ENCODE measurements at regions not wholly inside any gene's neighbourhood (a gene's known extent, or its start where the extent isn't known, plus 50 kb on each side); places are given as distances from the start of the nearest gene placed in this dataset.

DNA sequence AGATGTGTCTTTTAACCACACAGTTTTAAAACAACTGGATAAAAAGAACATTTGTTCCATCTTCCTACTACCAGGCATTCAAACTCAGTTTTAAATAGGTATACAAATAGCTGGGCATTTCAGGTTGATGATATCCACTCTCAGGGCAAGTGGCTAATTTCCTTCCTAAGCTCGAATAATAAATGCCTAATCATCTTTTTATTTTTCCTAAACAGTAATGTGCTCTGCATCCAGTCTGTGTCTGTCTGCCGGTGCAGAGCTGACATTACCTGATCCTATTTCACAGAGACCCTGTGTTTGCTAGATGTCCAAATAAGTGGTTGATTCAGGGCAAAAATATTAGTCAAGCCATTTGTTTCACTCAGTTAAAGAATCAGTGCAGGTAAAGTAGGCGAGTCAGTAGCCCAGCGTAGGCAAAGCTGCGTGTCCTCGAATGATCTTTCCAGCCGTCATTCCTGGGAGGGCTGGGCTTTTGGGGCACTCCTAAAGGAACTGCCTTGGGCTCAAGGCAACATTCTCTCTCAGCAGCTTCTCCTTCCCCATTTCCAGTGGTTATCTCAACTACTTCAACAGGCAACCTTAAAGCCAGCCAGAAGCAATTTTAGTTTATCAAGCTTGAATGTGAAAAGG is 74.2 kb upstream of the BMP2 start:
- peak; percentile 20 for FAIRE-seq
- Histone ChIP-seq H3K36me3 (ENCODE audit: control insufficient read depth in 2 of 2, extremely low read depth in 1 of 2, insufficient read depth in 2 of 2, low read length in 2 of 2) (no peaks in the 10 kb centered on the region), H3K9me1 (ENCODE audit: control insufficient read depth, extremely low read depth, insufficient read depth, low read length) (no peaks in the 10 kb centered on the region), H3K27ac (ENCODE audit: control insufficient read depth, insufficient read depth, low read length) (no peak overlapping the region), H3K4me2 (ENCODE audit: control insufficient read depth, extremely low read depth, insufficient read depth, low read depth, low read length) (no peak overlapping the region), H3K9ac (ENCODE audit: control insufficient read depth, extremely low read depth, insufficient read depth, low read length) (no peak overlapping the region), H3K4me3 (ENCODE audit: control insufficient read depth in 2 of 3, extremely low read depth in 1 of 3, insufficient read depth in 2 of 3, low read depth in 1 of 3, low read length in 3 of 3) (no peak overlapping the region), H3K9me3 (ENCODE audit: control insufficient read depth, low read depth, low read length) (no peaks in the 10 kb centered on the region), H3K27me3 (ENCODE audit: control insufficient read depth, extremely low read depth, insufficient read depth, low read length) (no peaks in the 10 kb centered on the region), H4K20me1 (ENCODE audit: control insufficient read depth, extremely low read depth, insufficient read depth, low read length) (no peaks in the 10 kb centered on the region), H2AFZ (ENCODE audit: control insufficient read depth, low read length) (peak overlapping the region; percentile 37), H3K4me1 (ENCODE audit: control insufficient read depth, extremely low read depth, insufficient read depth, low read length) (peaks cover 13% of the 10 kb centered on the region), H3K79me2 (ENCODE audit: control insufficient read depth, insufficient read depth, low read length) (no peaks in the 10 kb centered on the region)
- TF ChIP-seq, protein P1, sequence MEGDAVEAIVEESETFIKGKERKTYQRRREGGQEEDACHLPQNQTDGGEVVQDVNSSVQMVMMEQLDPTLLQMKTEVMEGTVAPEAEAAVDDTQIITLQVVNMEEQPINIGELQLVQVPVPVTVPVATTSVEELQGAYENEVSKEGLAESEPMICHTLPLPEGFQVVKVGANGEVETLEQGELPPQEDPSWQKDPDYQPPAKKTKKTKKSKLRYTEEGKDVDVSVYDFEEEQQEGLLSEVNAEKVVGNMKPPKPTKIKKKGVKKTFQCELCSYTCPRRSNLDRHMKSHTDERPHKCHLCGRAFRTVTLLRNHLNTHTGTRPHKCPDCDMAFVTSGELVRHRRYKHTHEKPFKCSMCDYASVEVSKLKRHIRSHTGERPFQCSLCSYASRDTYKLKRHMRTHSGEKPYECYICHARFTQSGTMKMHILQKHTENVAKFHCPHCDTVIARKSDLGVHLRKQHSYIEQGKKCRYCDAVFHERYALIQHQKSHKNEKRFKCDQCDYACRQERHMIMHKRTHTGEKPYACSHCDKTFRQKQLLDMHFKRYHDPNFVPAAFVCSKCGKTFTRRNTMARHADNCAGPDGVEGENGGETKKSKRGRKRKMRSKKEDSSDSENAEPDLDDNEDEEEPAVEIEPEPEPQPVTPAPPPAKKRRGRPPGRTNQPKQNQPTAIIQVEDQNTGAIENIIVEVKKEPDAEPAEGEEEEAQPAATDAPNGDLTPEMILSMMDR (optimal IDR thresholded peaks at IDR 0.05 in 1 of 3, IDR thresholded peaks at IDR 0.05 in 1 of 3, conservative IDR thresholded peaks at IDR 0.05 in 1 of 3; ENCODE audit: extremely low read depth in 1 of 3, insufficient read depth in 2 of 3, low read length in 3 of 3): no peak
- no peak for TF ChIP-seq EZH2 (IDR thresholded peaks at IDR 0.05; ENCODE audit: low read length)
- no peak for DNase-seq (ENCODE audit: low read depth, low spot score)
- dilution Hi-C loops (cut with MboI; ENCODE audit: extremely low pct_ligation_motif_present, low sequenced_read_pairs): no loop called here

DNA sequence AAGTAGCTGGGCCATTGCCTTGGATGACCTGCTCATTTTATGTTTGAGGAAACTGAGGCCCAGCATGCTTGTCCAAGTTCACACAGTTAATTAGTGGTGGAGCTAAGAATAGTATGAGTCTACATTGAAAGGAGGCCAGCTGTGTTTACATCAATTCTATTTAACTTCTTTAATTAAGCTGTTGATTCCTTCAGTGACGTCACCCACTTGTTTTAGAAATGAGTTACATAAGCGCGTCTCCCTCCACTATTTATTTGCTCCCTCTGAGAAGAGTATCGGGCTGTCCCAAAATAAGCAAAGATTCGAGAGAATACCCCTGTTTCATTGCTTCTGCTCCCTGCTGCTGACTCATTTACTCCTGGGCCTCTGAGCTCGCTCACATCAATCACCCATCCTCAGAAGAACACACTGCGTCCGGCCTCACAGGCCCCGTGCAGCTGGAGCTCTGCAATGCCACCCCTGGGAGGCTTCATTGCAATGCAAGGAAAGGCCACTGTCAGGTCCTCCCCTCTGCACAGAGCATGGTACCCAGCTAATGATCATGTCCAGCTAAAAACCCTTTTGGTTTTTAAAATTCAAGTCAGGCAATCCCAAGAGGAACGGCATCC is 74.8 kb upstream of the BMP2 start:
- Histone ChIP-seq H3K9ac (ENCODE audit: control insufficient read depth, extremely low read depth, insufficient read depth, low read length) (no peak overlapping the region), H3K9me1 (ENCODE audit: control insufficient read depth, extremely low read depth, insufficient read depth, low read length) (no peaks in the 10 kb centered on the region), H3K27me3 (ENCODE audit: control insufficient read depth, extremely low read depth, insufficient read depth, low read length) (no peaks in the 10 kb centered on the region), H3K79me2 (ENCODE audit: control insufficient read depth, insufficient read depth, low read length) (no peaks in the 10 kb centered on the region), H4K20me1 (ENCODE audit: control insufficient read depth, extremely low read depth, insufficient read depth, low read length) (no peaks in the 10 kb centered on the region), H3K9me3 (ENCODE audit: control insufficient read depth, low read depth, low read length) (no peaks in the 10 kb centered on the region), H3K4me3 (ENCODE audit: control insufficient read depth in 2 of 3, extremely low read depth in 1 of 3, insufficient read depth in 2 of 3, low read depth in 1 of 3, low read length in 3 of 3) (no peak overlapping the region), H2AFZ (ENCODE audit: control insufficient read depth, low read length) (no peak overlapping the region), H3K27ac (ENCODE audit: control insufficient read depth, insufficient read depth, low read length) (no peak overlapping the region), H3K4me2 (ENCODE audit: control insufficient read depth, extremely low read depth, insufficient read depth, low read depth, low read length) (no peak overlapping the region), H3K4me1 (ENCODE audit: control insufficient read depth, extremely low read depth, insufficient read depth, low read length) (peaks cover 6% of the 10 kb centered on the region), H3K36me3 (ENCODE audit: control insufficient read depth in 2 of 2, extremely low read depth in 1 of 2, insufficient read depth in 2 of 2, low read length in 2 of 2) (no peaks in the 10 kb centered on the region)
- FAIRE-seq (no peak), DNase-seq (ENCODE audit: low read depth, low spot score) (no peak)
- dilution Hi-C loops (cut with MboI; ENCODE audit: extremely low pct_ligation_motif_present, low sequenced_read_pairs): no loop called here
- TF ChIP-seq EZH2 (IDR thresholded peaks at IDR 0.05; ENCODE audit: low read length): no peak
- TF ChIP-seq, protein P1 (optimal IDR thresholded peaks at IDR 0.05 in 1 of 3, IDR thresholded peaks at IDR 0.05 in 1 of 3, conservative IDR thresholded peaks at IDR 0.05 in 1 of 3; ENCODE audit: extremely low read depth in 1 of 3, insufficient read depth in 2 of 3, low read length in 3 of 3): no peak

Data from keratinocyte (primary cell).